ENCODE measurements at regions not wholly inside any gene's neighbourhood (a gene's known extent, or its start where the extent isn't known, plus 50 kb on each side); places are given as distances from the start of the nearest gene placed in this dataset.

GRCh38 chr11:80362563-80363340, 921.9 kb upstream of the TENM4 start:
- TF ChIP-seq CHD4 (IDR thresholded peaks at IDR 0.05; ENCODE audit: borderline replicate concordance, low read length) = no peak
- TF ChIP-seq ZC3H4 (CRISPR knock-in tag; IDR thresholded peaks at IDR 0.05; ENCODE audit: borderline replicate concordance) = no peak
